ENCODE measurements at regions not wholly inside any gene's neighbourhood (a gene's known extent, or its start where the extent isn't known, plus 50 kb on each side); places are given as distances from the start of the nearest gene placed in this dataset.

DNA sequence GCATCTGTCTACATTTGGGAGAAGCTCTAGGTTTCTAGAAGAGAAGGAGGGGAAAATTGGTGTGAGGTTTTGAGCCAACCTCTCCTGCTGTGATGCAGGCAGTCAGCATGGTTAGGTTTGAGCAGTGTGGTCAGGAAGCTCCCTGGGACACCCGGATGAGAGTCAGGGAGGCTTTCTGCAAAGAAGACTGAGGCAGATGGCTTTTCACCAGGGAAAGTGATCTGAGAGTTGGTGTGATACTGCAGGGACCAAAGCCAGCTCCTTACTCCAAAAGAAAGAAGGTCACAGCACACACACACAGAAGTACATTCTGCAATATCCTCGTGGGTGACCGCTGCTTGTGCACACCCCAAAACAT lies 75.8 kb upstream of the BCL11A start:
- TF ChIP-seq FOXM1 (IDR thresholded peaks at IDR 0.05; ENCODE audit: borderline replicate concordance, low read depth), result no peak
- no peak for TF ChIP-seq EP300 (IDR thresholded peaks at IDR 0.05; ENCODE audit: borderline replicate concordance)
- TF ChIP-seq, protein P1, sequence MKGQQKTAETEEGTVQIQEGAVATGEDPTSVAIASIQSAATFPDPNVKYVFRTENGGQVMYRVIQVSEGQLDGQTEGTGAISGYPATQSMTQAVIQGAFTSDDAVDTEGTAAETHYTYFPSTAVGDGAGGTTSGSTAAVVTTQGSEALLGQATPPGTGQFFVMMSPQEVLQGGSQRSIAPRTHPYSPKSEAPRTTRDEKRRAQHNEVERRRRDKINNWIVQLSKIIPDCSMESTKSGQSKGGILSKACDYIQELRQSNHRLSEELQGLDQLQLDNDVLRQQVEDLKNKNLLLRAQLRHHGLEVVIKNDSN (IDR thresholded peaks at IDR 0.05), result no peak
- TF ChIP-seq TEAD4 (IDR thresholded peaks at IDR 0.05), result no peak

DNA sequence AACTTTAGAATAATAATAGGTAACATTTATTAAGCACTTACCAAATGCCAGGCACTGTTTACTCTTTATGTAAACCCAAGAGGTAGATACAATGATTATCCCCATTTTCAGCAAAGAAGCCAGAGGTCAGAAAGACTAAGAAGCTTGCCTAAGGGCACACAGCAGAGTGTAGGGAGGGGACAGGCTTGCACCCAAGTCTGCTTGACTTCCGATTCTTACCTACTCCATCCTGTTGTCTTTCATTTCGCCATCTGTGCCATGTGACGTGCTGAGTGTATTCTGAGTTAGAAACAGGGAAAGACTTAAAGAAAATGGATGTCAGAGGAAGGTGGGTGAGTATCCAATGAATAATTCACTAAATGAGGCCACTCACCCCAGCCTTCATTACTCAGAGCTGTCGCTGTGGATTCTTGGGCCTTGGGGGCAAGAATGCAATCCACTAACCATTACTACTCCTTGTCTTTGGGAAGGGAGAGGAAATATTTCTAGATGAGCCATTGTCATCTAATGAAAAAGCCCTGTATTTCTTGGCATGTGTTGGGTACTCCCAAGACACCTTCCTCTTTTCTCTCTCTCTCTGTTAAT lies 76.4 kb upstream of the BCL11A start:
- TF ChIP-seq CEBPB (IDR thresholded peaks at IDR 0.05), result no peak
- TF ChIP-seq NFIC (IDR thresholded peaks at IDR 0.05), result no peak
- no peak for TF ChIP-seq RAD21 (IDR thresholded peaks at IDR 0.05; ENCODE audit: low read depth)

DNA sequence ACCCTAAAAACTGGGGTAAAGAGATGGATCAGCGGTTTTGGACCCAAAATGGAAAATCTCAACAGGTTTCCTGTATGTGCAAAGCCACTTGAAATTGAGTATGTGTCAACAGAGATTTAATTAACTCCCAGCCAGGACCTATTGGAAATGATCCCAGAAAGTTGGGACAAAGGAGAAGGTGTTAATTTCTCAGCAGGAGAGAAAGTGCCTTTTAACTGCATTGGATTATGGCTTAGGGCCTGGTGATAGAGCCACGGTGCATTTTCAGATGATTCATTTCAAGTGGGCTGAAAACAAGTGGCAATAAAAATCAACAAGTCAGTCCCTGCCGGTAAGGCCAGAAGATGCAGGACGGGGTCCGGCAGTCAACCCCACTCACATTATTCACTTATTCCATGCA lies 80.2 kb upstream of the BCL11A start:
- TF ChIP-seq NFIC (IDR thresholded peaks at IDR 0.05), result peak; percentile 66
- TF ChIP-seq ZBTB7A (IDR thresholded peaks at IDR 0.05; ENCODE audit: low read depth), result no peak
- TF ChIP-seq EP300 (IDR thresholded peaks at IDR 0.05; ENCODE audit: borderline replicate concordance), result no peak
- TF ChIP-seq YY1 (IDR thresholded peaks at IDR 0.05; ENCODE audit: low read depth), result no peak
- 0 out of 2 replicates have a peak, but pooled peaks have one; percentile 29 for TF ChIP-seq TCF12 (IDR thresholded peaks at IDR 0.05; ENCODE audit: low read depth)
- TF ChIP-seq CEBPB (IDR thresholded peaks at IDR 0.05), result no peak
- TF ChIP-seq RAD21 (IDR thresholded peaks at IDR 0.05; ENCODE audit: low read depth), result no peak
- TF ChIP-seq FOXM1 (IDR thresholded peaks at IDR 0.05; ENCODE audit: borderline replicate concordance, low read depth), result no peak
- TF ChIP-seq TEAD4 (IDR thresholded peaks at IDR 0.05), result peak; percentile 11; the same call in 1 of the 2 replicates
- no peak for TF ChIP-seq CREB1 (IDR thresholded peaks at IDR 0.05; ENCODE audit: low read depth)
- TF ChIP-seq, protein P2, sequence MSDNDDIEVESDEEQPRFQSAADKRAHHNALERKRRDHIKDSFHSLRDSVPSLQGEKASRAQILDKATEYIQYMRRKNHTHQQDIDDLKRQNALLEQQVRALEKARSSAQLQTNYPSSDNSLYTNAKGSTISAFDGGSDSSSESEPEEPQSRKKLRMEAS (IDR thresholded peaks at IDR 0.05), result no peak

DNA sequence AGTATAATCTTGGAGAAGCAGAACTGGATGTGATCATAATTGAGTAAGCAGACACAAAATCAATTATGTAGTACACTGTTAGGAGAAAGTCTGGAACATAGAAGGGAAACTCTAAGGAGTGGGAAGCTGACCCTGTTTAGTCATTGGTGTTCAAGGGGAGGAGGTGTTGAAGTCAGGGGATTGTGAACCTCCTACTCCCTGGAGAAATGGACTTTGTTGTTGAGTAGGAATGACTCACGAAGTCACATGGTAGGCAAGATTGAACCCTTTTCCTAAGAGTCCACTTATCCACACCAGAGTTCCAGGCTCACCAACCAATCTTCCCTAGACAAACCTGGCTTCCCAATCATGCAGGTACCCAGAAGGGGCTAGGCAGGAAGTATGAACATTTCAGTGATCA lies 81.0 kb upstream of the BCL11A start:
- TF ChIP-seq YY1 (IDR thresholded peaks at IDR 0.05; ENCODE audit: low read depth), result no peak
- no peak for TF ChIP-seq TAF1 (IDR thresholded peaks at IDR 0.05; ENCODE audit: low read depth)
- no peak for TF ChIP-seq TCF12 (IDR thresholded peaks at IDR 0.05; ENCODE audit: low read depth)
- no peak for TF ChIP-seq TEAD4 (IDR thresholded peaks at IDR 0.05)
- TF ChIP-seq EGR1 (IDR thresholded peaks at IDR 0.05), result no peak

DNA sequence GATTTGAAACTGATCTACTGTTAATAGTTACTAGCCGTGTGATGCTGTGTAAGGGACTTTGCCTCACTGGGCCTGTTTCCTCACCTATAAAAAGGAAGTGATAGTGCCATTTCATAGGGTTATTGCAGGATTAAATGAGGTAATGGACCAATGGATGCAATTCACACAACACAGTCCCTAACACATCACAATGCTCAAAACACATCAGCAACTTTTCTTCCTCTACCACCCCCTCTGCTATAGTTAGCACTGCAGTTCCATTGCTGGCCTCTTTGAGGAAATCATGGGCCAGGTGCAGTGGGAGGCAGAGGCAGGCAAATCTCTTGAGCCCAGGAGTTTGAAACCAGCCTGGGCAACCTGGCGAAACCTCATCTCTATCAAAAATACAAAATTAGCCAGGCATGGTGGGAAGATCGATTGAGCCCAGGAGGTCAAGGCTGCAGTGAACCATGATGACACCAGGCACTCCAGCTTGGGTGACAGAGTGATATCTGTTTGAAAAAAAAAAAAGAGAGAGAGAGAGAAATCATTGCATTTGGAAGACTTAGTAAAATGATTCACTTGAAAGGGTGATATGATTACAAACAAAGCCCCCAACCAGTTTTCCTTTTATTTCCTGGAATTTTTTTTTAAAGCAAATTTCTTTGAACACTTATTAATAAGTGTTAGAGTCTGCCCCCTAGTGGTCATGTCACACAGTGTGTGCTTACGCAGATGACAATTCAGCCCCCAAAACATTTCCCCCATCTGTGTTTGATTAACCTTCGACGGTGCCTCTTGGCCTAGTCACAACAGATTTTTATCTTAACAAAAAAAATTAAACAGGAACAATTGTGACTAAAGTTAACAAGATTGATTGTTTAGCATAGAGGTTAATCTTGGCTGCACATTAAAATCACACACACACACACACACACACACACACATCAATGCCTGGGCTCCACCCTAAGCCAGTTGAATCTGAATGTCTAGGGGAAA lies 88.6 kb upstream of the BCL11A start:
- TF ChIP-seq CREB1 (IDR thresholded peaks at IDR 0.05; ENCODE audit: low read depth) (no peak), RAD21 (IDR thresholded peaks at IDR 0.05; ENCODE audit: low read depth) (peak; percentile 33; the same call in 1 of the 2 replicates)

DNA sequence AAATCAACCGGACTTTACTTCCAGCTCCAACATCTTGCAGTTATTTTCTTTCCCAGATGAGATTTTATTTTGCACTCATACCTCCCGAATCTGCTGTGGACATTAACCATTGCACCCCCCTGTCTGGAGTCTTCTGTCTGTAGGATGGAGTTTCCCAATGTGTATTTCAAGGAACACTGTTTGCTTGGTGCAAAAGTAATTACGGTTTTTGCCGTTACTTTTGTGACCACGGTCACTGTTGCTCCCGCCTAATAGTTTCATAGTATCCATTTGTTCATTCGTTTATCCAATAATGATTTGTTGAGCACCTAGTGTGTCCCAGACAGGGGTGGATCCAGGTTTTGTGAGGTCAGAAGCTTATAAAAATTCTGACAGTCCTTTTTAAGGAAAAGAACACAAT lies 90.3 kb upstream of the BCL11A start:
- no peak for TF ChIP-seq ZBTB7A (IDR thresholded peaks at IDR 0.05; ENCODE audit: low read depth)
- no peak for TF ChIP-seq EGR1 (IDR thresholded peaks at IDR 0.05)
- TF ChIP-seq NFIC (IDR thresholded peaks at IDR 0.05), result no peak
- TF ChIP-seq CEBPB (IDR thresholded peaks at IDR 0.05), result no peak
- TF ChIP-seq TEAD4 (IDR thresholded peaks at IDR 0.05), result no peak
- TF ChIP-seq YY1 (IDR thresholded peaks at IDR 0.05; ENCODE audit: low read depth), result no peak
- TF ChIP-seq, protein P3, sequence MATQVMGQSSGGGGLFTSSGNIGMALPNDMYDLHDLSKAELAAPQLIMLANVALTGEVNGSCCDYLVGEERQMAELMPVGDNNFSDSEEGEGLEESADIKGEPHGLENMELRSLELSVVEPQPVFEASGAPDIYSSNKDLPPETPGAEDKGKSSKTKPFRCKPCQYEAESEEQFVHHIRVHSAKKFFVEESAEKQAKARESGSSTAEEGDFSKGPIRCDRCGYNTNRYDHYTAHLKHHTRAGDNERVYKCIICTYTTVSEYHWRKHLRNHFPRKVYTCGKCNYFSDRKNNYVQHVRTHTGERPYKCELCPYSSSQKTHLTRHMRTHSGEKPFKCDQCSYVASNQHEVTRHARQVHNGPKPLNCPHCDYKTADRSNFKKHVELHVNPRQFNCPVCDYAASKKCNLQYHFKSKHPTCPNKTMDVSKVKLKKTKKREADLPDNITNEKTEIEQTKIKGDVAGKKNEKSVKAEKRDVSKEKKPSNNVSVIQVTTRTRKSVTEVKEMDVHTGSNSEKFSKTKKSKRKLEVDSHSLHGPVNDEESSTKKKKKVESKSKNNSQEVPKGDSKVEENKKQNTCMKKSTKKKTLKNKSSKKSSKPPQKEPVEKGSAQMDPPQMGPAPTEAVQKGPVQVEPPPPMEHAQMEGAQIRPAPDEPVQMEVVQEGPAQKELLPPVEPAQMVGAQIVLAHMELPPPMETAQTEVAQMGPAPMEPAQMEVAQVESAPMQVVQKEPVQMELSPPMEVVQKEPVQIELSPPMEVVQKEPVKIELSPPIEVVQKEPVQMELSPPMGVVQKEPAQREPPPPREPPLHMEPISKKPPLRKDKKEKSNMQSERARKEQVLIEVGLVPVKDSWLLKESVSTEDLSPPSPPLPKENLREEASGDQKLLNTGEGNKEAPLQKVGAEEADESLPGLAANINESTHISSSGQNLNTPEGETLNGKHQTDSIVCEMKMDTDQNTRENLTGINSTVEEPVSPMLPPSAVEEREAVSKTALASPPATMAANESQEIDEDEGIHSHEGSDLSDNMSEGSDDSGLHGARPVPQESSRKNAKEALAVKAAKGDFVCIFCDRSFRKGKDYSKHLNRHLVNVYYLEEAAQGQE (IDR thresholded peaks at IDR 0.05; ENCODE audit: low read depth), result no peak

DNA sequence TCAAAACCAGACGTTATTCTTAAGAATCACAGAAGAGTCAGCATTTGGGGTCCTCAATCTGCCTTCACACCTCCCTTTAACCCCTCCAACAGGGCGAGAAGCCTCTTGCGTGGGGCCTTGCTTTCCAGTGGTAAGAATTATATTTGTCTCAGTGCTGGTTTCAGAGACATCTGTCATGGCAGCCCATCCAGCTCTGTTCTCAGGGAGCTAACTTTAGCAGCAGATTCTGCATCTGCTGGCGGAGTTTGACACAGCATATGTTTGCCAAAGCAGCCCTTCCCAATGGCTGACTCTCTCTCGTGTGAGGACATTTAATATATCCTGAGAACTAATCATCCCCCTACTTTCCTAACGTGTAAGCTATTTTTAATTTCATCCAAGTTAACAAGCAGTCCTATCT lies 91.5 kb upstream of the BCL11A start:
- TF ChIP-seq TAF1 (IDR thresholded peaks at IDR 0.05; ENCODE audit: low read depth) (no peak), CREB1 (IDR thresholded peaks at IDR 0.05; ENCODE audit: low read depth) (no peak), CEBPB (IDR thresholded peaks at IDR 0.05) (no peak), TCF12 (IDR thresholded peaks at IDR 0.05; ENCODE audit: low read depth) (no peak), YY1 (IDR thresholded peaks at IDR 0.05; ENCODE audit: low read depth) (no peak)
- TF ChIP-seq, protein P1 (IDR thresholded peaks at IDR 0.05), result no peak
- TF ChIP-seq, protein P3 (IDR thresholded peaks at IDR 0.05; ENCODE audit: low read depth), result no peak
